ENCODE measurements at regions not wholly inside any gene's neighbourhood (a gene's known extent, or its start where the extent isn't known, plus 50 kb on each side); places are given as distances from the start of the nearest gene placed in this dataset.
A peak's percentile ranks its signal among the peaks of the same experiment; 100 is the strongest.
"Not testable (repeated sequence)": the region's sequence is repeated elsewhere in the genome, so short reads cannot be mapped to it uniquely, and the experiment has no call there.

DNA sequence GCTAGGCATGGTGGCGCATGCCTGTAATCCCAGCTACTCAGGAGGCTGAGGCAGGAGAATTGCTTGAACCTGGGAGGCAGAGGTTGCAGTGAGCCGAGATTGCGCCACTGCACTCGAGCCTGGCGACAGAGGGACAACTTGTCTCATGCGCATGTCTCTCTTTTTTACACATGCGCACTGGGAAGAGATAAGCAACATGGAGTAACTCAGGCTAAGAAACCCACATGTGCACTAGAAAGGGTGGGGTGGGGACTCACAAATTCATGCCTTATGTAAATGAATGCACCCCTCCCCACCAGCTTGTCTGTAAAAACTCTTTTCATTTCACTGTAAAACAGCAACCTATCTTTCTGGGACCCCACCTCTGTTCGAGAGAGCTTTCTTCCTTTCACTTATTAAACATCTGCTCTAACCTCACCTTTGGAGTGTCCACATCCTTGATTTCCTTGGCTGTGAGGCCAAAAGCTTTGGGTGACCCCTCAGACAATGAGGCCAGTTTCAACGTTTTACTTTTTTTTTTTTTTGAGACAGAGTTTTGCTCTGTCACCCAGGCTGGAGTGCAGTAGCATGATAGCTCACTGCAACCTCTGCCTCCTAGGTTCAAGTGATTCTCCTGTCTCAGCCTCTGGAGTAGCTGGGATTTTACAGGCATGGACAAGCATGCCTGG is 91.6 kb upstream of the RMP24 start:
- no peak for DNase-seq

DNA sequence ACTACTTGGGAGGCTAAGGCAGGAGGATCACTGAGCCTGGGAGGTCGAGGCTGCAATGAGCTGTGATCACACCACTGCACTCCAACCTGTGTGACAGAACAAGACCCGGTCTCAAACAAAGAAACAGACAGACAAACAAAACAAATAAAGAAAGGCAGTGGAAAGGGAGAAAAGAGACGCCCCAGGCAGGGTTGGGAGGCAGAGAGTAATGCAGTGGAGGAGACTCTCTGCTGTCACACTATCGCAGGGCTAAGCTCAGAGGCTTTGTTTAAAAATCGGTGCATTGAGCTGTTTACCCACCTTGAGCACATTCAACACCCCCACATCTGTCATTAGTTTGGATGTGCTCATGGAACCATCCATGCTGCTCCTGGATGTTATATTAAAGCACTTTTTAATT is 84.2 kb upstream of the RMP24 start:
- DNase-seq = no peak

DNA sequence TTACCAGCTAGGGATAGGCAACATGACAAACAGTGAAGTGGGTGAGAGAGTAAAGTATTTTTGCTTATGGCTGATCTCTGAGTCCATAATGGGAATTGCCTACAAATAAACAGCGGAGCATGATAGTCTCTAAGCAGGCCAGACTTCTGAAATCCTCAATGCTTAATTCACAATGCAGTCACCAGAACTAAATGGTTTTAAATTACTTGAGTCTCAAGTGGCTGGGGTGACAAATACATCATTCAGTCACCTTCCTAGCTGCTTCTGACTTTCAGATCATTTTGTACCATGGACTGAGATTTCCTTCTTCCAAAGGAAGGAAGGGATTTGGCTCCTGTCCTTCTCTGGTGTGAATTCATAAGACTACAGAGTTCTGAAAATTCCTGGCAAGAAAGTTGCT is 82.8 kb upstream of the RMP24 start:
- DNase-seq = no peak

DNA sequence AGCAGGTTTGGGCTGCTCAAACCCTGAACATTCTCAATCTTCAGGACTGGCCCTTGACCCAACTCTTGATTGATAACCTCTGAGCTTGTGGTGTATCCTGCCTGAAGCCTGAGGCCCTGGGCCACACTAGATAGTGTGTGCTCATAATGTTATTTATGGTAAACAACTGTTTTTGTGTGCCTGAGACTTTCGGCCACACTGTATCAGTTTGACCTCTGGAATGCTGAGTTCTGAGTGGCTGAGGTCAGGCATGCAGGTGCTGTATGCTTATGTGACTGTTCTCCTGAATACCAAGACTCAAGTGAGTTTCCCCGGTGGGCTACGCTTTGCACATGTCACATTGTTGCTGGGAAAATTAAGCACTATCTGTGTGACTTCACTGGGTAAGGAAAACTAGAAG is 82.2 kb upstream of the RMP24 start:
- no peak for DNase-seq

DNA sequence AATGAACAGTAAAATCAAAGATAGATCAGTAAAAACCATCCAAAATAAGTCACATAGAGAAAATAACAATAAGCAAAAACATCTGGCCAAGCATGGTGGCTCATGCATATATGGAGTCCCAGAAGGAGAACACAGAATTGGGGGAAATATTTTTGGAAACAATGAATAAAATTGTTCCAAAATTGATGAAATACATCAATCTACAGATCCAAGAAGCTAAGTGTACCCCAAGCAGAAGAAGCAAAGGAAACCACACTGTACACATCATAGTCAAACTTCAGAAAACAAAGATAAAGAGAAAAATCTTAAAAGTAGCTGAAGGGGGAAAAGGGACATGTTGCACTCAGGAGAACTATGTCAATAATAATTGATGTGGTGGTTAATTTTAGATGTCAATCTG is 80.4 kb upstream of the RMP24 start:
- DNase-seq = no peak

DNA sequence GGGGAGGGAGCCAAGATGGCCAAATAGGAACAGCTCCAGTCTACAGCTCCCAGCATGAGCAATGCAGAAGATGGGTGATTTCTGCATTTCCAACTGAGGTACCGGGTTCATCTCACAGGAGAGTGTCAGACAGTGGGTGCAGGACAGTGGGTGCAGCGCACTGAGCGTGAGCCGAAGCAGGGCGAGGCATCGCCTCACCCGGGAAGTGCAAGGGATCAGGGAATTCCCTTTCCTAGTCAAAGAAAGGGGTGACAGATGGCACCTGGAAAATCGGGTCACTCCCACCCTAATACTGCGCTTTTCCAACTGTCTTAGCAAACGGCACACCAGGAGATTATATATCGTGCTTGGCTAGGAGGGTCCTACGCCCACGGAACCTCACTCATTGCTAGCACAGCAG is 75.0 kb upstream of the RMP24 start:
- not testable (repeated sequence) for DNase-seq

DNA sequence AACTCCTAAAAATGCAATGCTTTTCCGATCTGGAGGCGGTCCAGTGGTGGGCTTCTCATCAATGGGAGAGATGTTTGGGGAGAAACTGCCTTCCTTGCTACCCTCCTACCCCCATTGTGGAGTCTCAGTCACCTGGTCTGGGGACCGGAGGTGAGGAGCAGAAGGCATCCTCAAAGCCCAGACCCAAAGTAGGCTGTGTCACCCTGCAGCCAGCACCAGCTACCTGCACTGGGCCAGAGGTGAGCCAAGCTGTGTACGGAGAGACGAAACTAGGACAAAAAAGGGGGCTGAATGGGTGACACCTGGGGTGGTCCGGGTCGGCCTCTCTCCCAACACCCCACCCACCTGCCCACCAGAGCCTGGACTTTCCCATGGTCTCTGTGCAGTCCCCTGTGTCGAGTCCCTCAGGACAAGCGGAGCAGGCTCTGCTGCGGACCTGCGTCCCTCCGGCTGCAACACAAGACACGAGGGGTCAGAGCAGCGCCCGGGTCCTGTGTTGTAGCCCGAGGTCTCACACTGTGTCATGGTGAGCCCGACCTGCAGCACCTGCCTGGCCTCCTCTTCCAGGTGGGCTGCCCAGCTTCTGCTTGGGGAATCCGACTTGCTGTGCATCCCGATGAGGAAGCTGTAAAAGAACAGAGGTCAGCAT is 68.0 kb upstream of the RMP24 start:
- DNase-seq = no peak

DNA sequence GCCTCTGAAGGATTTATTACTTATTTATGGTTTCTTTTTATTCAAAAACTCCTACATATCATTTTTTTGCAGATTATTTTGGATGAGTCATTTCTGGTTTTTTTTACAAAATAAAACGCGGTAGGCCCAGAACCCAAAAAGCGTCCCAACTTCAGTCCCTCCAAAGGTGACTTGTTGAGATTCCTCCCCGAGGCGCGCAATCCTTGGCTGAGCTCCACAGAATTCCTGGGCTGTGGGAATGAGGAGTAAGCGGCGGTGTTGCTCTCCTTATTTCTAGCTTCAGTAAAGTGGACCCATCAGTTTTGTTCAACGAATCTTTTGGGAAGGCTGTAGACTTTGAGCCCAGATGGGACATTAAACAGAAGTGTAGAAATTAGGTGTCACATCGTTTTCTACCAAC is 67.0 kb upstream of the RMP24 start:
- DNase-seq = no peak

DNA sequence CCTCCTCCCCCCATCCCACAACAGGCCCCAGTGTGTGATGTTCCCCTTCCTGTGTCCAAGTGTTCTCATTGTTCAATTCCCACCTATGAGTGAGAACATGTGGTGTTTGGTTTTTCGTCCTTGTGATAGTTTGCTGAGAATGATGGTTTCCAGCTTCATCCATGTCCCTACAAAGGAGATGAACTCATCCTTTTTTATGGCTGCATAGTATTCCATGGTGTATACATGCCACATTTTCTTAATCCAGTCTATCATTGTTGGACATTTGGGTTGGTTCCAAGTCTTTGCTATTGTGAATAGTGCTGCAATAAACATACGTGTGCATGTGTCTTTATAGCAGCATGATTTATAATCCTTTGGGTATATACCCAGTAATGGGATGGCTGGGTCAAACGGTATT is 66.2 kb upstream of the RMP24 start:
- not testable (repeated sequence) for DNase-seq

DNA sequence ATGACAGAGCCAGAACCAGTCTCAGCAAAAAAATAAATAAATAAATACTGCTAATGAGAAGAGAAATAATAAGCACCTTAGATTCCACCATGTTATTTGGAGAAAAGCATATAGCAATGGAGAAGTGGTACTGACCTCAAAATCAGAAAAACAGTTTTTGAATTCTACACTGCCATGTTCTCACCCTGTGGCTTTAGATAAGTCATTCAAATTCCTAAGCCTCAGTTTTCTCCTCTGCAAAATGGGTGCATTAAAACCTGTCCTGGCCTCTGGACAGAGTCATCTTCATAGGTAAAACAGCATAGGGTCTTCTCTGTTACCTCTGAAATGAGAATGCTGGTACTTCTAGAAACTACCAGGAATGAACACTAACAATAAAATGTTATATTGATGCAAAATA is 62.2 kb upstream of the RMP24 start:
- no peak for DNase-seq

DNA sequence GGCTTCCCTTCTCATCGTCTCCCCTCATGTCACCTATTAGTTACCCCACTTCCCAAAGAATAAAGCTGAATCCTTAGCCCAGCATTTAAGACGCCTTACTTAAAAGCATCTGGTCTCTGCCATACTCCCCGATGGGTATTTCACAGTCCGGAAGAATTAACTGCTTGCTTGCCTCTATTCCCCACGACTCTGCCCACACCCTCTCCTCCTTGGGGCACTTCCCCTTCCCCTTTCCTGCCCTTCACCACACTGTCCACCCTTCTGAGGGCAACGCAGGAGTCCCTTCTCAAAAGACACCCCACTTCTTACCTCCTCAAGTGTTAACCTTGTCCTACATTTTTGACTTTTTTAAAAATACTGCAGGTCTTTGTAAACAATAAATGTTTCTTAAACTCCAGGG is 60.1 kb upstream of the RMP24 start:
- DNase-seq = peak; percentile 28

DNA sequence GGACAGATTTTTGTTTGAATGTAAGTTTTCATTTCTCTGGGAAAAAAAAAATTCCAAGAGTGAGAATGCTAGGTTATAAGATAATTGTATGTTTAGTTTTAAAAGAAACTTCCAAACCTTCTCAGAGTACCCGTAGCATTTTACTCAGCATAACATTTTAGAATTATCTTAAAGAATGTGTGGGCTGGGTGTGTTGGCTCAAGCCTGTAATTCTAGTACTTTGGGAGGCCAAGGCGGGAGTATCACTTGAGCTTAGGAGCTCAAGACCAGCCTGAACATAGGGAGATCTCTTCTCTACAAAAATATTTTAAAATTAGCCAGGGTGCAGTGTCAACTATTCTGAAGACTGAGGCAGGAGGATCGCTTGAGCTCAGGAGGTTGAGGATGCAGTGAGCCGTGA is 57.4 kb upstream of the RMP24 start:
- DNase-seq = no peak

DNA sequence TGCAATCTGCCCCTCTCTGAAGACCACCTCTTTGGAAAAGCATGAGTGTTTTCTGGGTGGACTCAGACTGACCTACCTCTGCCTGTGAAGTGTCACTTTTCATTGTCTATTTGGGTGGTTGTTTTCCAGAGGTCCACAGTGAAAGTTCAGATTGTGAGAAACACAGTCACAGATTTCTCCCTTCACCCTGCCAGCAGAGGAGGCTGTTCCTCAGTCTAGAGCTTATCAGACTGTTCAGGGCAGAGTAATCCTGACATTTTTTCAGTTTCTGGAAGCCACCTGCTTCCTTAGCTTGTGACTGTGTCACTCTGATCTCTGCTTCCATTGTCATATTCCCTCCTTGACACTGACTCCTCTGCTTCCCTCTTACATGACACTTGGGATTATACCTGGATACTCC is 55.4 kb upstream of the RMP24 start:
- DNase-seq = no peak

DNA sequence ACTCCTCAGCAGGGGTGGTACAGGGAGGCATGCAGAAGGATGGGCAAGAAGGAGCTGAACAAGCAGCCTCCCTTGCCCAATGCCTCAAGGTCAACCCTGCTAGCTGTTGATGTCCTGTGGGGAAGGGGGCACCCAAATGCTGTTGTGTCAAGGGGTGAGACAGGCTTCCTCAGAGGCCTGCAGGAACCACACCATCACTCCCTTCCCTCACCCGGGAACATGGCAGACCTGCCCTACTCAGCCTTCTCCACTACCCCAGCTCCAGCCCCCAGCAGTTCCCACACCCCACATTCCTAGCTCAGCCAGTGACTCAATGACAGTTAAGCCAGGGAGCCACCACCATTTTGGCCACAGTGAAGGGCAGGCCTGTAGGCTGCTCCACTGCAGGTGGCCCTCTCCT is 53.9 kb upstream of the RMP24 start:
- DNase-seq = no peak

DNA sequence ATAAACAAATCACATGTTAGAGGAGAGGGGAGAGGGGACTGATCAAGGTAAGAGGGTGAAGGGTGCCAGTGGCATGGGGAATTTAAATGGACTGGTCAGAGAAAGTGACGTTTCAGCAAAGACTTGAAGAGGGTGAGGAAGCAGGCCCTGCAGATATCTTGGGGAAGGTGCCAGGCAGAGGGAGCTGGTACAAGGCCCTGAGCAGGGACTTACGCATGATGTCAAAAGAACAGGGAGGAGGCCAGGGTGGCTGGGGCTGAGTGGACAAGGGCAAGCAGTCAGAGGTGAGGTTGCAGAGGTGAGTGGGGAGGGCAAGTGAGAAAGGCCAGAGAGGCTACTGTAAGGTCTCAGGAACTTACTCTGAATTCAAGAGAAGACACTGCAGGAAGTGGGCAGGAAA is 53.3 kb upstream of the RMP24 start:
- DNase-seq = no peak

DNA sequence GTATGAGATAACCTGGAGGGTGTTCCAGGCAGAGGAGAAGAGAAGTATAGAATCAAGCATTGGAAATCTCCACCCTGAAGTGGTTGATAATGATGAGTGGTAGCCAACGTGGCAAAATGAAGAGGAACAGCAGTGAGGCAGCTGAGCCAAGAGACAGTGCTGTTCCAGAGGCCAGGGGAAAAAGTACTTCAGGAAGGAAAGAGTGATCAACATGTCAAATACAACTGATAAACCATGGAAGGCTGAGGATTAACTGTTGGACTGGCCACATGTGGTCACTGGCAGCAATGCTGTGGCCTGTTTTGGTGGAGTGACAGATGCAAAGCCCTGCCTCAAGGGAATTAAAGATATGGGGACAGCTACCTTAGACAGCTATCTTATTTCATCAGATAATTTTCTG is 51.9 kb upstream of the RMP24 start:
- no peak for DNase-seq
